ENCODE measurements at regions not wholly inside any gene's neighbourhood (a gene's known extent, or its start where the extent isn't known, plus 50 kb on each side); places are given as distances from the start of the nearest gene placed in this dataset.

GRCh38 chr15:81766829-81767475, 278.9 kb downstream of the MEX3B start:
- Histone ChIP-seq H3K4me1 (replicated peaks in 1 of 2; ENCODE audit: control insufficient read depth in 2 of 2, insufficient read depth in 2 of 2, low read length in 2 of 2) (no peaks in the 10 kb centered on the region), H3K9me1 (ENCODE audit: control insufficient read depth, insufficient read depth, low read length) (no peaks in the 10 kb centered on the region), H2AFZ (ENCODE audit: low read depth, low read length) (no peak overlapping the region), H3K27ac (ENCODE audit: extremely low read depth, low read depth, low read length) (no peak overlapping the region), H3K9ac (ENCODE audit: insufficient read depth in 1 of 2, low read depth in 2 of 2, low read length in 2 of 2) (no peak overlapping the region), H3K4me3 (no peak overlapping the region), H4K20me1 (replicated peaks; ENCODE audit: control insufficient read depth, insufficient read depth, low read length) (no peaks in the 10 kb centered on the region), H3K27me3 (ENCODE audit: control insufficient read depth in 2 of 2, insufficient read depth in 2 of 2, low read length in 2 of 2) (no peaks in the 10 kb centered on the region), H3K9me3 (replicated peaks; ENCODE audit: control insufficient read depth, insufficient read depth, low read depth, low read length) (no peaks in the 10 kb centered on the region), H3K4me2 (ENCODE audit: insufficient read depth, low read length) (no peak overlapping the region), H3K36me3 (ENCODE audit: control insufficient read depth, insufficient read depth, low read length) (no peaks in the 10 kb centered on the region), H3K79me2 (ENCODE audit: control insufficient read depth, insufficient read depth, low read length) (no peaks in the 10 kb centered on the region)
- TF ChIP-seq RFX5 (IDR thresholded peaks at IDR 0.05; ENCODE audit: low read depth, low read length) (no peak), GTF2F1 (IDR thresholded peaks at IDR 0.05; ENCODE audit: low read depth, low read length) (no peak), FOXP1 (CRISPR knock-in tag; IDR thresholded peaks at IDR 0.05) (no peak), SMARCA4 (IDR thresholded peaks at IDR 0.05) (no peak)
- ATAC-seq = no peak
- FAIRE-seq = no peak
- DNase-seq (ENCODE audit: extremely low read depth in 1 of 4, low spot score in 3 of 4) = no peak
- WGBS (ENCODE audit: insufficient coverage, low coverage, missing lambda C conversion rate) = 0% methylated on average over 1 of the region's 1 CpG
- intact Hi-C loops (cut with micrococcal nuclease) (no loop called here), in situ Hi-C loops (cut with MboI) (no loop called here)
- no TSS peak for BruUV-seq (replicated peaks)
- ChIA-PET POLR2A (interaction anchor here (1.6 to 2.2 kb wide), 2 partner anchors 9 to 20 kb away, joined by 4 to 8 read pairs; no protein-coding TSS in a partner anchor), CTCF (ENCODE audit: low intra/inter-chr PET ratio) (no interaction called here)

- Histone ChIP-seq H2AFZ (ENCODE audit: low read depth, low read length) (no peak overlapping the region), H3K79me2 (ENCODE audit: control insufficient read depth, insufficient read depth, low read length) (no peaks in the 10 kb centered on the region), H3K4me3 (no peak overlapping the region), H3K36me3 (ENCODE audit: control insufficient read depth, insufficient read depth, low read length) (no peaks in the 10 kb centered on the region), H3K27me3 (ENCODE audit: control insufficient read depth in 2 of 2, insufficient read depth in 2 of 2, low read length in 2 of 2) (0 out of 5 replicates have a peak, but pooled peaks cover 0 to under 1% of the 10 kb centered on the region in 2 experiments), H3K4me1 (replicated peaks in 1 of 2; ENCODE audit: control insufficient read depth in 2 of 2, insufficient read depth in 2 of 2, low read length in 2 of 2) (no peaks in the 10 kb centered on the region), H3K9ac (ENCODE audit: insufficient read depth in 1 of 2, low read depth in 2 of 2, low read length in 2 of 2) (no peak overlapping the region), H3K9me1 (ENCODE audit: control insufficient read depth, insufficient read depth, low read length) (no peaks in the 10 kb centered on the region), H4K20me1 (replicated peaks; ENCODE audit: control insufficient read depth, insufficient read depth, low read length) (no peaks in the 10 kb centered on the region), H3K27ac (ENCODE audit: extremely low read depth, low read depth, low read length) (no peak overlapping the region), H3K4me2 (ENCODE audit: insufficient read depth, low read length) (no peak overlapping the region), H3K9me3 (replicated peaks; ENCODE audit: control insufficient read depth, insufficient read depth, low read depth, low read length) (no peaks in the 10 kb centered on the region)
- ATAC-seq = no peak
- DNase-seq (ENCODE audit: extremely low read depth in 1 of 4, low spot score in 3 of 4) = no peak
- BruUV-seq (replicated peaks) = no TSS peak
- ChIA-PET POLR2A (interaction anchor here (1.6 to 2.2 kb wide), 2 partner anchors 8 to 21 kb away, joined by 4 to 8 read pairs; no protein-coding TSS in a partner anchor), CTCF (ENCODE audit: low intra/inter-chr PET ratio) (no interaction called here)
- intact Hi-C loops (cut with micrococcal nuclease) (no loop called here), in situ Hi-C loops (cut with MboI) (no loop called here)
- 10% methylated on average over 2 of the region's 2 CpGs for WGBS (ENCODE audit: insufficient coverage, low coverage, missing lambda C conversion rate)
- no peak for FAIRE-seq
- TF ChIP-seq CC2D1A (IDR thresholded peaks at IDR 0.05) (no peak), ZNF589 (CRISPR knock-in tag; IDR thresholded peaks at IDR 0.05; ENCODE audit: low read depth) (no peak), MYBL2 (IDR thresholded peaks at IDR 0.05; ENCODE audit: low read depth) (no peak), MYBL2 (CRISPR knock-in tag; IDR thresholded peaks at IDR 0.05; ENCODE audit: borderline replicate concordance) (no peak), MCM3 (IDR thresholded peaks at IDR 0.05) (no peak), HDAC3 (IDR thresholded peaks at IDR 0.05; ENCODE audit: borderline replicate concordance, partially characterized antibody) (no peak), MNT (conservative IDR thresholded peaks at IDR 0.05) (no peak), HDAC2 (IDR thresholded peaks at IDR 0.05) (no peak), ZNF449 (CRISPR knock-in tag; IDR thresholded peaks at IDR 0.05) (no peak), GTF2B (IDR thresholded peaks at IDR 0.05; ENCODE audit: extremely low read depth, insufficient read length) (no peak)
These were observed 280.0 kb downstream of the MEX3B start for GRCh38 chr15:81765816-81766215.
